Esophagus muscularis mucosa (tissue), 3 donors: ENCODE measurements at regions not wholly inside any gene's neighbourhood (a gene's known extent, or its start where the extent isn't known, plus 50 kb on each side); places are given as distances from the start of the nearest gene placed in this dataset.

Experiments
- POLR2A ChIP-seq: fragments of 450-650 bp; IDR thresholded peaks from one replicate; pipeline ENCODE4 v1.6.1; 2017; ENCODE audit warnings: antibody characterized with exemption, moderate library complexity, mild to moderate bottlenecking, low read depth
- POLR2AphosphoS5 ChIP-seq, 2 donors: sonication (generic); formaldehyde crosslinking; IDR thresholded peaks; one replicate each; pipeline ENCODE4 v1.6.1; 2017; ENCODE audit warnings: antibody characterized with exemption in 2 of 2
- TF ChIP-seq, protein P1 (sequence below), 3 experiments: fragments of 200-600 bp in 2 of 3; fragments of 450-650 bp in 1 of 3; sonication (generic) in 2 of 3; IDR thresholded peaks; one replicate each; pipeline ENCODE4 v1.5.1; 2017 to 2019; ENCODE audit warnings: antibody characterized with exemption in 3 of 3, mild to moderate bottlenecking in 2 of 3, moderate library complexity in 1 of 3

DNA sequence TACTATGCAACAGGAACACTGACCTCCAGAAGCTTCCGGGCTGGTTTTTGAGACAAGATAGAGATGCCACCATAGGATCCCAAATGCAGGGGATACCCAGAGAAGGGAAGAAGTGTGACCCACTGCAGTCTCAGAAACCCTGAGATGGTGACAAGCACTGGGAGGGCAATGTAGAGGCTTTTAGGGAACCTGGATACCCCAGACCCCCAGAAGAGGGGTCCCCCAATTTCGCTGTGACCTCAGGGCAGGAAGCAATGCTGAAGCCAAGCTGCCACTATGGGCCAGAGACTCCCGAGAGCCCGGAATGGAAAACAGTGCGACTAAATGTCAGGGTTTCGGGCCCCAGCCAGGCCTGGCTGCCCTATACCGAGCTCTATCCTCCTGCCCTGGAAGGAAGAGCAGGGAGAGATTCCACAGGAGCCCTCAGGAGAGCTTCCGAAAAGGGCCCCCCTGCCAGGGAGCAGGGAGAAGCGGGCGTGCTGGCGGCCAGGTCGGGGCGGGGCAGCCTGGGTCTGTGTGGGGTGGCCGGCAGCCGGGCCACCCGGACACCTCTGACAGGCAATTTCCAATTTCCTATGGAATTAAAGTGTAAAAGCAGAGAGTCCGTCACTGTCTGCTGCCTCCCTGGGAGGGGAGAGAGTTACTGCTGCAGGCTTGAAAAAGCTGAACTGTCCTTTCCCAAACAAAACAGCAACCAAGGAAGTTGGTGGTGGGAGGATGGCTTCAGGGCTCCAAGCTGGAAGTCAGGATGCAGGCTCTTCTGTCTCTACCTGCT, 154.2 kb downstream of the FGF18 start:
- TF ChIP-seq POLR2A (no peak), POLR2AphosphoS5 (IDR thresholded peaks at IDR 0.05) (no peak)
- TF ChIP-seq, protein P1, sequence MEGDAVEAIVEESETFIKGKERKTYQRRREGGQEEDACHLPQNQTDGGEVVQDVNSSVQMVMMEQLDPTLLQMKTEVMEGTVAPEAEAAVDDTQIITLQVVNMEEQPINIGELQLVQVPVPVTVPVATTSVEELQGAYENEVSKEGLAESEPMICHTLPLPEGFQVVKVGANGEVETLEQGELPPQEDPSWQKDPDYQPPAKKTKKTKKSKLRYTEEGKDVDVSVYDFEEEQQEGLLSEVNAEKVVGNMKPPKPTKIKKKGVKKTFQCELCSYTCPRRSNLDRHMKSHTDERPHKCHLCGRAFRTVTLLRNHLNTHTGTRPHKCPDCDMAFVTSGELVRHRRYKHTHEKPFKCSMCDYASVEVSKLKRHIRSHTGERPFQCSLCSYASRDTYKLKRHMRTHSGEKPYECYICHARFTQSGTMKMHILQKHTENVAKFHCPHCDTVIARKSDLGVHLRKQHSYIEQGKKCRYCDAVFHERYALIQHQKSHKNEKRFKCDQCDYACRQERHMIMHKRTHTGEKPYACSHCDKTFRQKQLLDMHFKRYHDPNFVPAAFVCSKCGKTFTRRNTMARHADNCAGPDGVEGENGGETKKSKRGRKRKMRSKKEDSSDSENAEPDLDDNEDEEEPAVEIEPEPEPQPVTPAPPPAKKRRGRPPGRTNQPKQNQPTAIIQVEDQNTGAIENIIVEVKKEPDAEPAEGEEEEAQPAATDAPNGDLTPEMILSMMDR (IDR thresholded peaks at IDR 0.05) = no peak
